Astrocyte (in vitro differentiated cells and primary cell): ENCODE measurements at regions not wholly inside any gene's neighbourhood (a gene's known extent, or its start where the extent isn't known, plus 50 kb on each side); places are given as distances from the start of the nearest gene placed in this dataset.

ENCODE experiments used
- CTCF ChIP-seq: IDR thresholded peaks from 2 replicates; pipeline ENCODE4 v1.5.1; 2011; ENCODE audit warnings: low read depth, mild to moderate bottlenecking, inconsistent platforms, low read length, moderate library complexity; ENCODE audit not compliant: insufficient read depth
- EZH2 ChIP-seq: IDR thresholded peaks from 2 replicates; pipeline ENCODE4 v1.6.1; 2012; ENCODE audit warnings: mild to moderate bottlenecking, low read length, inconsistent platforms; ENCODE audit not compliant: insufficient read depth

- TF ChIP-seq CTCF (no peak), EZH2 (no peak)
Observed at GRCh38 chr4:23582671-23583070, 307.2 kb downstream of the PPARGC1A start.
